ENCODE measurements at regions not wholly inside any gene's neighbourhood (a gene's known extent, or its start where the extent isn't known, plus 50 kb on each side); places are given as distances from the start of the nearest gene placed in this dataset.

DNA sequence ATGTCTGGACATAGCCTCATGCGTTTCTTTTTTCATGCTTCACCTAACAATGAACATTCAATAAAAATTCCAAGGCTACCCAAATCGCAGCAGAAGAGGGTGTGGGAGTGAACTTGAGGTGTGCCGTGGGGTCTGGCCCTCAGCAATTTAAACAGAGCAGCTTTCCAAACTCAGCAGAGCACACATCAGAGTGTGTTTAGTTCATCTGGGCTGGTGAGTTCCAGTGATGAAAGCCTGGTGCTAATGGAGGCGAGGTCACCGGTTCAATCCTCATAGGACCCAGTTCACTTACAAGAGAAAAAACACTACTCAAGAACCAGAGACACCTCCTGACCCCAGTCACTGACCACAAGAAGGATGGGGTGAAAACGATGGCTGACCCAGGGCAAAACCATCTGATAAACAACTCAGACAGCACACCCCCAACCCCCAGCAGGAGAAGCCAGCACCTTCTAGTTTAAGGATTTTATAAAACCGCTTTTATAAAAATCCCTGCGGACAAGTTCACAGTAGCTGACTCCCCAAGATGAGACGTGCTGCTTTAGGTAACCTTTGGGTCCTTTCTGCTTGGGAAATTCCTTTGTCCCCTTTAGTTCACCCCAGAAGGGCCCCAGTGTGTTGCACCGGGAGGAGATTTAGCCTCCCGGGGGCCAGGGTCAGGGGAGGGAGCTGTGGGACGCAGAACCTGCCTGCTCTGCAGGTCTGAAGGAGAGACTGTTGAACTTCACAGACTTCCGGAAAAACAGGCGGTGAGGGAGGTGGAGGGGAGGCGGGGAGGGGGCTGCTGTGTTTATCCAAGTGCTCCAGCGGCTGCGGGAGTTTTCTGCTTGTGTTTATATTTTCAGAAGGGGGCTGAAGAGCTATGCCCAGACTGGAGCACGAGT is 152.7 kb upstream of the SOX11 start:
- CTCF ChIA-PET = no interaction called here
- Histone ChIP-seq H3K9me3 (replicated peaks; ENCODE audit: control insufficient read depth, insufficient read depth, low read length) (peaks cover 3% of the 10 kb centered on the region; the same call in 1 of the 3 replicates), H3K9ac (ENCODE audit: control insufficient read depth, insufficient read depth, low read length) (no peak overlapping the region), H4K20me1 (ENCODE audit: control insufficient read depth, insufficient read depth) (no peaks in the 10 kb centered on the region), H3K79me2 (ENCODE audit: control insufficient read depth, insufficient read depth, low read length) (no peaks in the 10 kb centered on the region), H3K4me3 (no peak overlapping the region), H2AFZ (ENCODE audit: control insufficient read depth, low read depth, low read length) (no peak overlapping the region), H3K27me3 (replicated peaks in 1 of 2; ENCODE audit: control insufficient read depth in 2 of 2, insufficient read depth in 2 of 2, low read length in 1 of 2) (no peaks in the 10 kb centered on the region; a peak in 1 of 4 replicates), H3K36me3 (ENCODE audit: control insufficient read depth in 2 of 2, insufficient read depth in 2 of 2, low read length in 1 of 2) (no peaks in the 10 kb centered on the region), H3K4me2 (ENCODE audit: control insufficient read depth, insufficient read depth) (no peak overlapping the region), H3K4me1 (ENCODE audit: control insufficient read depth, insufficient read depth, low read length) (no peaks in the 10 kb centered on the region), H3K27ac (ENCODE audit: control insufficient read depth, insufficient read depth) (no peak overlapping the region)
- RAD21 ChIA-PET (ENCODE audit: unreplicated experiment) = no interaction called here
- intact Hi-C loops (cut with micrococcal nuclease; ENCODE audit: unreplicated experiment) (no loop called here), in situ Hi-C loops (cut with MboI) (no loop called here)
- no TSS peak for BruUV-seq (replicated peaks)
- DNase-seq (ENCODE audit: low read depth, low spot score) = no peak
- POLR2A ChIA-PET = no interaction called here
- SMC1A ChIA-PET (ENCODE audit: uncharacterized antibody, unreplicated experiment) = no interaction called here
- 21% methylated on average over 18 of the region's 18 CpGs for WGBS (ENCODE audit: insufficient coverage, insufficient replicate concordance, low lambda C conversion rate, missing lambda C conversion rate)
- no peak for ATAC-seq
- FAIRE-seq = no peak
- TF ChIP-seq ZSCAN29 (IDR thresholded peaks at IDR 0.05) = no peak
- no peak for TF ChIP-seq SRF (IDR thresholded peaks at IDR 0.05; ENCODE audit: low read depth in 2 of 2, low read length in 2 of 2)
- no peak for TF ChIP-seq SMARCA5 (IDR thresholded peaks at IDR 0.05)
- TF ChIP-seq, protein P1, sequence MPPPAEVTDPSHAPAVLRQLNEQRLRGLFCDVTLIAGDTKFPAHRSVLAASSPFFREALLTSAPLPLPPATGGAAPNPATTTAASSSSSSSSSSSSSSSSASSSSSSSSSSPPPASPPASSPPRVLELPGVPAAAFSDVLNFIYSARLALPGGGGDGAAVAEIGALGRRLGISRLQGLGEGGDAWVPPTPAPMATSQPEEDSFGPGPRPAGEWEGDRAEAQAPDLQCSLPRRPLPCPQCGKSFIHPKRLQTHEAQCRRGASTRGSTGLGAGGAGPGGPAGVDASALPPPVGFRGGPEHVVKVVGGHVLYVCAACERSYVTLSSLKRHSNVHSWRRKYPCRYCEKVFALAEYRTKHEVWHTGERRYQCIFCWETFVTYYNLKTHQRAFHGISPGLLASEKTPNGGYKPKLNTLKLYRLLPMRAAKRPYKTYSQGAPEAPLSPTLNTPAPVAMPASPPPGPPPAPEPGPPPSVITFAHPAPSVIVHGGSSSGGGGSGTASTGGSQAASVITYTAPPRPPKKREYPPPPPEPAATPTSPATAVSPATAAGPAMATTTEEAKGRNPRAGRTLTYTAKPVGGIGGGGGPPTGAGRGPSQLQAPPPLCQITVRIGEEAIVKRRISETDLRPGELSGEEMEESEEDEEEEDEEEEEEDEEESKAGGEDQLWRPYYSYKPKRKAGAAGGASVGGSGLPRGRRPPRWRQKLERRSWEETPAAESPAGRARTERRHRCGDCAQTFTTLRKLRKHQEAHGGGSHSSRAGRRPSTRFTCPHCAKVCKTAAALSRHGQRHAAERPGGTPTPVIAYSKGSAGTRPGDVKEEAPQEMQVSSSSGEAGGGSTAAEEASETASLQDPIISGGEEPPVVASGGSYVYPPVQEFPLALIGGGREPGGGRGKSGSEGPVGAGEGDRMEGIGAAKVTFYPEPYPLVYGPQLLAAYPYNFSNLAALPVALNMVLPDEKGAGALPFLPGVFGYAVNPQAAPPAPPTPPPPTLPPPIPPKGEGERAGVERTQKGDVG (CRISPR knock-in tag; IDR thresholded peaks at IDR 0.05) = no peak
- no peak for TF ChIP-seq ASH2L (IDR thresholded peaks at IDR 0.05; ENCODE audit: borderline replicate concordance, low read depth)
- TF ChIP-seq, protein P2, sequence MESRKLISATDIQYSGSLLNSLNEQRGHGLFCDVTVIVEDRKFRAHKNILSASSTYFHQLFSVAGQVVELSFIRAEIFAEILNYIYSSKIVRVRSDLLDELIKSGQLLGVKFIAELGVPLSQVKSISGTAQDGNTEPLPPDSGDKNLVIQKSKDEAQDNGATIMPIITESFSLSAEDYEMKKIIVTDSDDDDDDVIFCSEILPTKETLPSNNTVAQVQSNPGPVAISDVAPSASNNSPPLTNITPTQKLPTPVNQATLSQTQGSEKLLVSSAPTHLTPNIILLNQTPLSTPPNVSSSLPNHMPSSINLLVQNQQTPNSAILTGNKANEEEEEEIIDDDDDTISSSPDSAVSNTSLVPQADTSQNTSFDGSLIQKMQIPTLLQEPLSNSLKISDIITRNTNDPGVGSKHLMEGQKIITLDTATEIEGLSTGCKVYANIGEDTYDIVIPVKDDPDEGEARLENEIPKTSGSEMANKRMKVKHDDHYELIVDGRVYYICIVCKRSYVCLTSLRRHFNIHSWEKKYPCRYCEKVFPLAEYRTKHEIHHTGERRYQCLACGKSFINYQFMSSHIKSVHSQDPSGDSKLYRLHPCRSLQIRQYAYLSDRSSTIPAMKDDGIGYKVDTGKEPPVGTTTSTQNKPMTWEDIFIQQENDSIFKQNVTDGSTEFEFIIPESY (IDR thresholded peaks at IDR 0.05) = no peak
- TF ChIP-seq, protein P3, sequence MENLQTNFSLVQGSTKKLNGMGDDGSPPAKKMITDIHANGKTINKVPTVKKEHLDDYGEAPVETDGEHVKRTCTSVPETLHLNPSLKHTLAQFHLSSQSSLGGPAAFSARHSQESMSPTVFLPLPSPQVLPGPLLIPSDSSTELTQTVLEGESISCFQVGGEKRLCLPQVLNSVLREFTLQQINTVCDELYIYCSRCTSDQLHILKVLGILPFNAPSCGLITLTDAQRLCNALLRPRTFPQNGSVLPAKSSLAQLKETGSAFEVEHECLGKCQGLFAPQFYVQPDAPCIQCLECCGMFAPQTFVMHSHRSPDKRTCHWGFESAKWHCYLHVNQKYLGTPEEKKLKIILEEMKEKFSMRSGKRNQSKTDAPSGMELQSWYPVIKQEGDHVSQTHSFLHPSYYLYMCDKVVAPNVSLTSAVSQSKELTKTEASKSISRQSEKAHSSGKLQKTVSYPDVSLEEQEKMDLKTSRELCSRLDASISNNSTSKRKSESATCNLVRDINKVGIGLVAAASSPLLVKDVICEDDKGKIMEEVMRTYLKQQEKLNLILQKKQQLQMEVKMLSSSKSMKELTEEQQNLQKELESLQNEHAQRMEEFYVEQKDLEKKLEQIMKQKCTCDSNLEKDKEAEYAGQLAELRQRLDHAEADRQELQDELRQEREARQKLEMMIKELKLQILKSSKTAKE (IDR thresholded peaks at IDR 0.05; ENCODE audit: low read depth, poor library complexity, severe bottlenecking) = no peak
- TF ChIP-seq EED (IDR thresholded peaks at IDR 0.05; ENCODE audit: low read depth) = no peak
- TF ChIP-seq, protein P4, sequence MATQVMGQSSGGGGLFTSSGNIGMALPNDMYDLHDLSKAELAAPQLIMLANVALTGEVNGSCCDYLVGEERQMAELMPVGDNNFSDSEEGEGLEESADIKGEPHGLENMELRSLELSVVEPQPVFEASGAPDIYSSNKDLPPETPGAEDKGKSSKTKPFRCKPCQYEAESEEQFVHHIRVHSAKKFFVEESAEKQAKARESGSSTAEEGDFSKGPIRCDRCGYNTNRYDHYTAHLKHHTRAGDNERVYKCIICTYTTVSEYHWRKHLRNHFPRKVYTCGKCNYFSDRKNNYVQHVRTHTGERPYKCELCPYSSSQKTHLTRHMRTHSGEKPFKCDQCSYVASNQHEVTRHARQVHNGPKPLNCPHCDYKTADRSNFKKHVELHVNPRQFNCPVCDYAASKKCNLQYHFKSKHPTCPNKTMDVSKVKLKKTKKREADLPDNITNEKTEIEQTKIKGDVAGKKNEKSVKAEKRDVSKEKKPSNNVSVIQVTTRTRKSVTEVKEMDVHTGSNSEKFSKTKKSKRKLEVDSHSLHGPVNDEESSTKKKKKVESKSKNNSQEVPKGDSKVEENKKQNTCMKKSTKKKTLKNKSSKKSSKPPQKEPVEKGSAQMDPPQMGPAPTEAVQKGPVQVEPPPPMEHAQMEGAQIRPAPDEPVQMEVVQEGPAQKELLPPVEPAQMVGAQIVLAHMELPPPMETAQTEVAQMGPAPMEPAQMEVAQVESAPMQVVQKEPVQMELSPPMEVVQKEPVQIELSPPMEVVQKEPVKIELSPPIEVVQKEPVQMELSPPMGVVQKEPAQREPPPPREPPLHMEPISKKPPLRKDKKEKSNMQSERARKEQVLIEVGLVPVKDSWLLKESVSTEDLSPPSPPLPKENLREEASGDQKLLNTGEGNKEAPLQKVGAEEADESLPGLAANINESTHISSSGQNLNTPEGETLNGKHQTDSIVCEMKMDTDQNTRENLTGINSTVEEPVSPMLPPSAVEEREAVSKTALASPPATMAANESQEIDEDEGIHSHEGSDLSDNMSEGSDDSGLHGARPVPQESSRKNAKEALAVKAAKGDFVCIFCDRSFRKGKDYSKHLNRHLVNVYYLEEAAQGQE (IDR thresholded peaks at IDR 0.05; ENCODE audit: low read depth, low read length) = no peak
- no peak for TF ChIP-seq CHD4 (IDR thresholded peaks at IDR 0.05)
- TF ChIP-seq MYC (IDR thresholded peaks at IDR 0.05; ENCODE audit: insufficient read depth, insufficient read length, insufficient replicate concordance, low read length, severe bottlenecking) = no peak
- no peak for TF ChIP-seq SMAD1 (IDR thresholded peaks at IDR 0.05; ENCODE audit: low read depth, partially characterized antibody)

All from GM12878 (cell line).